IMR-90 (cell line): ENCODE measurements at regions not wholly inside any gene's neighbourhood (a gene's known extent, or its start where the extent isn't known, plus 50 kb on each side); places are given as distances from the start of the nearest gene placed in this dataset.

Experiments used
- ATAC-seq: fragments of 200-7000 bp; cut with Tn5 transposase; 2 replicates; pipeline ENCODE4 v1.9.1; 2020; ENCODE audit warnings: low read depth, mild to moderate bottlenecking, moderate library complexity
- BruUV-seq: library from RNA; stranded (reverse); fragments of 400-500 nt; replicated peaks from 2 replicates; lab custom pipeline; 2021; lab: Mats Ljungman, UMichigan
- CTCF ChIA-PET: fragments of 300-600 bp; formaldehyde crosslinking; extraction: SDS; loops from one replicate; lab custom pipeline; 2021; ENCODE audit warnings: antibody characterized with exemption; lab: Yijun Ruan, JAX
- POLR2A ChIA-PET: fragments of 300-600 bp; sonication (Branson Sonifier 250); formaldehyde crosslinking; loops from one replicate; lab custom pipeline; 2022; ENCODE audit warnings: antibody characterized with exemption; ENCODE audit not compliant: unreplicated experiment; lab: Charles Lee
- DNase-seq: peaks from one replicate; pipeline ENCODE4 v3.0.0; 2013
- H2AFZ ChIP-seq: replicated peaks from 2 replicates; pipeline ENCODE3; 2013; ENCODE audit warnings: low read length, mild to moderate bottlenecking; ENCODE audit not compliant: poor library complexity
- H2AK5ac ChIP-seq: 2 replicates; pipeline ENCODE4 v1.6.1; 2013; ENCODE audit warnings: low read depth, low read length, inconsistent platforms
- H2AK9ac ChIP-seq: replicated peaks from 2 replicates; pipeline ENCODE3; 2013; ENCODE audit warnings: mild to moderate bottlenecking, low read depth, low read length, moderate library complexity; ENCODE audit not compliant: poor library complexity
- H2BK120ac ChIP-seq: 2 replicates; pipeline ENCODE4 v1.6.1; 2013; ENCODE audit warnings: low read depth, low read length, inconsistent platforms
- H2BK15ac ChIP-seq: 3 replicates; pipeline ENCODE4 v1.6.1; 2013; ENCODE audit warnings: low read depth, low read length, inconsistent platforms
- H2BK20ac ChIP-seq: 2 replicates; pipeline ENCODE4 v1.6.1; 2013; ENCODE audit warnings: low read depth, mild to moderate bottlenecking, inconsistent platforms, low read length, moderate library complexity
- H2BK5ac ChIP-seq: 2 replicates; pipeline ENCODE4 v1.6.1; 2013; ENCODE audit warnings: mild to moderate bottlenecking, low read depth, low read length, inconsistent platforms; ENCODE audit not compliant: poor library complexity, severe bottlenecking
- H3K14ac ChIP-seq: replicated peaks from 2 replicates; pipeline ENCODE4 v1.6.1; 2013; ENCODE audit warnings: low read depth, low read length, inconsistent platforms
- H3K18ac ChIP-seq: 2 replicates; pipeline ENCODE4 v1.6.1; 2013; ENCODE audit warnings: low read depth, low read length, control low read depth
- H3K23ac ChIP-seq: 2 replicates; pipeline ENCODE4 v1.6.1; 2013; ENCODE audit warnings: low read depth, low read length, inconsistent platforms
- H3K27ac ChIP-seq: 2 replicates; pipeline ENCODE4 v1.5.1; 2013; ENCODE audit warnings: mild to moderate bottlenecking, control low read depth, low read length; ENCODE audit not compliant: insufficient read depth
- H3K27me3 ChIP-seq: 2 replicates; pipeline ENCODE4 v1.6.1; 2013; ENCODE audit warnings: low read length; ENCODE audit not compliant: control insufficient read depth, insufficient read depth
- H3K36me3 ChIP-seq: 2 replicates; pipeline ENCODE4 v1.6.1; 2013; ENCODE audit warnings: low read length, mixed read lengths; ENCODE audit not compliant: control insufficient read depth, insufficient read depth
- H3K4ac ChIP-seq: 2 replicates; pipeline ENCODE4 v1.6.1; 2013; ENCODE audit warnings: low read depth, low read length, inconsistent platforms
- H3K4me1 ChIP-seq: 2 replicates; pipeline ENCODE4 v1.6.1; 2013; ENCODE audit warnings: low read length, mixed read lengths; ENCODE audit not compliant: control insufficient read depth, insufficient read depth
- H3K4me2 ChIP-seq: 2 replicates; pipeline ENCODE4 v1.6.1; 2013; ENCODE audit warnings: low read depth, mild to moderate bottlenecking, control low read depth, low read length, moderate library complexity
- H3K4me3 ChIP-seq: 2 replicates; pipeline ENCODE4 v1.5.1; 2013; ENCODE audit warnings: low read depth, mild to moderate bottlenecking, control low read depth, low read length, moderate library complexity; ENCODE audit not compliant: insufficient read depth
- H3K56ac ChIP-seq: 2 replicates; pipeline ENCODE4 v1.6.1; 2013; ENCODE audit warnings: low read length, inconsistent platforms; ENCODE audit not compliant: insufficient read depth; ENCODE audit errors: extremely low read depth
- H3K79me1 ChIP-seq, 2 experiments: 2 replicates each; pipeline ENCODE4 v1.6.1; 2013; ENCODE audit warnings: low read length in 2 of 2, inconsistent platforms in 1 of 2, low read depth in 1 of 2
- H3K9ac ChIP-seq: 2 replicates; pipeline ENCODE4 v1.6.1; 2013; ENCODE audit warnings: low read depth, low read length, control low read depth
- H3K9me1 ChIP-seq: 2 replicates; pipeline ENCODE4 v1.6.1; 2013; ENCODE audit warnings: low read length, inconsistent platforms; ENCODE audit not compliant: insufficient read depth
- H3K9me3 ChIP-seq: 2 replicates; pipeline ENCODE4 v1.6.1; 2013; ENCODE audit warnings: low read length; ENCODE audit not compliant: control insufficient read depth, insufficient read depth
- H4K20me1 ChIP-seq: 2 replicates; pipeline ENCODE4 v1.6.1; 2013; ENCODE audit warnings: low read length, inconsistent platforms; ENCODE audit not compliant: insufficient read depth
- H4K5ac ChIP-seq: 2 replicates; pipeline ENCODE4 v1.6.1; 2013; ENCODE audit warnings: mild to moderate bottlenecking, low read depth, low read length, control low read depth
- H4K8ac ChIP-seq, 2 experiments: 2 replicates each; pipeline ENCODE4 v1.6.1; 2013; ENCODE audit warnings: low read depth in 2 of 2, low read length in 2 of 2, control low read depth in 1 of 2, inconsistent platforms in 1 of 2
- H4K91ac ChIP-seq: 2 replicates; pipeline ENCODE4 v1.6.1; 2013; ENCODE audit warnings: low read depth, low read length, inconsistent platforms; ENCODE audit not compliant: insufficient read depth
- BHLHE40 ChIP-seq: fragments of 150-350 bp; IDR thresholded peaks from 2 replicates; pipeline ENCODE4 v1.6.1; 2016; ENCODE audit warnings: mild to moderate bottlenecking, low read depth, low read length
- CEBPB ChIP-seq: IDR thresholded peaks from 2 replicates; pipeline ENCODE4 v1.6.1; 2012; ENCODE audit warnings: low read depth, low read length, improper control_type of control experiment
- CHD1 ChIP-seq: IDR thresholded peaks from 2 replicates; pipeline ENCODE4 v1.6.1; 2012; ENCODE audit warnings: low read depth, low read length, improper control_type of control experiment
- CTCF ChIP-seq: conservative IDR thresholded peaks from 2 replicates; pipeline ENCODE4 v1.5.1; 2012; ENCODE audit warnings: mild to moderate bottlenecking, low read depth, low read length, improper control_type of control experiment
- ELK1 ChIP-seq: fragments of 150-350 bp; IDR thresholded peaks from 2 replicates; pipeline ENCODE4 v1.6.1; 2016; ENCODE audit warnings: low read depth, mild to moderate bottlenecking, low read length, moderate library complexity, borderline replicate concordance
- FOS ChIP-seq: fragments of 150-350 bp; IDR thresholded peaks from 2 replicates; pipeline ENCODE4 v1.6.1; 2016; ENCODE audit warnings: low read depth, low read length
- MAFK ChIP-seq: IDR thresholded peaks from 2 replicates; pipeline ENCODE4 v1.6.1; 2012; ENCODE audit warnings: low read depth, low read length, improper control_type of control experiment
- MAZ ChIP-seq: IDR thresholded peaks from 2 replicates; pipeline ENCODE4 v1.6.1; 2012; ENCODE audit warnings: low read depth, mild to moderate bottlenecking, low read length, improper control_type of control experiment, moderate library complexity, borderline replicate concordance
- MXI1 ChIP-seq: IDR thresholded peaks from 2 replicates; pipeline ENCODE4 v1.6.1; 2012; ENCODE audit warnings: low read depth, mild to moderate bottlenecking, low read length, moderate library complexity, borderline replicate concordance
- NFE2L2 ChIP-seq: fragments of 150-350 bp; IDR thresholded peaks from 2 replicates; pipeline ENCODE4 v1.6.1; 2016; ENCODE audit warnings: low read depth, mild to moderate bottlenecking, low read length
- POLR2A ChIP-seq: IDR thresholded peaks from 2 replicates; pipeline ENCODE4 v1.6.1; 2012; ENCODE audit warnings: mild to moderate bottlenecking, low read depth, low read length
- RAD21 ChIP-seq: IDR thresholded peaks from 2 replicates; pipeline ENCODE4 v1.6.1; 2012; ENCODE audit warnings: low read length, improper control_type of control experiment
- RCOR1 ChIP-seq: IDR thresholded peaks from 2 replicates; pipeline ENCODE4 v1.6.1; 2012; ENCODE audit warnings: mild to moderate bottlenecking, low read length, improper control_type of control experiment; ENCODE audit not compliant: insufficient replicate concordance
- RFX5 ChIP-seq: IDR thresholded peaks from 2 replicates; pipeline ENCODE4 v1.8.0; 2012; ENCODE audit warnings: low read depth, mild to moderate bottlenecking, low read length, moderate library complexity
- SMC3 ChIP-seq: fragments of 150-350 bp; IDR thresholded peaks from 2 replicates; pipeline ENCODE4 v1.6.1; 2016; ENCODE audit warnings: low read depth, mild to moderate bottlenecking, antibody characterized with exemption, low read length, moderate library complexity
- USF2 ChIP-seq: fragments of 150-350 bp; IDR thresholded peaks from 2 replicates; pipeline ENCODE4 v1.6.1; 2017; ENCODE audit warnings: mild to moderate bottlenecking, antibody characterized with exemption, low read length, low read depth
- WGBS, 2 experiments: methylation state at CpG; one replicate each; pipeline versions ENCODE4 v1.1.5 to v1.1.7; 2013; ENCODE audit warnings: missing lambda C conversion rate in 2 of 2; ENCODE audit not compliant: insufficient read length in 1 of 2; ENCODE audit errors: extremely low coverage in 2 of 2; 5-methylcytosine and 5-hydroxymethylcytosine counted together
- dilution Hi-C: fragments of 300-500 bp; cut with HindIII; formaldehyde crosslinking; loops from one replicate; pipeline ENCODE4 v1.14.3; 2018; ENCODE audit warnings: low sequenced_read_pairs; ENCODE audit not compliant: unreplicated experiment
- in situ Hi-C: fragments of 300-500 bp; cut with MboI; formaldehyde crosslinking; loops from 3 replicates; pipeline ENCODE4 v1.14.3; 2019; ENCODE audit warnings: low sequenced_read_pairs, inconsistent platforms, mixed read lengths
- intact Hi-C: fragments of 100-400 bp; cut with micrococcal nuclease; formaldehyde crosslinking; loops from 2 replicates; pipeline ENCODE4 v1.10.0; 2022

GRCh38 chr4:134915355-134915754, 713.8 kb upstream of the PABPC4L start:
- H3K4me2 ChIP-seq: no peak overlapping the region
- H3K9me3 ChIP-seq: peaks cover 2% of the 10 kb centered on the region; the same call in 1 of the 2 replicates
- in situ Hi-C loops (no loop called here), dilution Hi-C loops (no loop called here), intact Hi-C loops (no loop called here)
- no peak overlapping the region for H4K8ac ChIP-seq
- no peaks in the 10 kb centered on the region for H3K9me1 ChIP-seq
- POLR2A ChIA-PET: no interaction called here
- H3K23ac ChIP-seq: no peak overlapping the region
- H3K18ac ChIP-seq: no peak overlapping the region
- H2BK15ac ChIP-seq: no peak overlapping the region
- TF ChIP-seq RFX5 (no peak), ELK1 (no peak), NFE2L2 (no peak), FOS (no peak), RCOR1 (no peak), USF2 (no peak), CEBPB (no peak), CHD1 (no peak), BHLHE40 (no peak), MAFK (no peak), MAZ (no peak), POLR2A (no peak), MXI1 (no peak), SMC3 (no peak), CTCF (no peak), RAD21 (no peak)
- no peak for DNase-seq
- no peak overlapping the region for H2AK9ac ChIP-seq
- no peak overlapping the region for H2BK120ac ChIP-seq
- H3K4me1 ChIP-seq: no peaks in the 10 kb centered on the region
- no peak overlapping the region for H2AFZ ChIP-seq
- H3K56ac ChIP-seq: no peak overlapping the region
- no peak overlapping the region for H3K4me3 ChIP-seq
- ATAC-seq: no peak
- H3K9ac ChIP-seq: no peak overlapping the region
- no peak overlapping the region for H3K4ac ChIP-seq
- no peak overlapping the region for H4K91ac ChIP-seq
- no CpG with 5 or more reads among the region's 2 CpGs for WGBS, 2 experiments
- no peak overlapping the region for H2BK20ac ChIP-seq
- CTCF ChIA-PET: no interaction called here
- no peak overlapping the region for H4K5ac ChIP-seq
- no peaks in the 10 kb centered on the region for H3K27me3 ChIP-seq
- no peaks in the 10 kb centered on the region for H3K79me1 ChIP-seq
- no peak overlapping the region for H3K14ac ChIP-seq
- no peak overlapping the region for H2BK5ac ChIP-seq
- H3K36me3 ChIP-seq: no peaks in the 10 kb centered on the region
- no peak overlapping the region for H2AK5ac ChIP-seq
- no peaks in the 10 kb centered on the region for H4K20me1 ChIP-seq
- BruUV-seq: no TSS peak
- no peak overlapping the region for H3K27ac ChIP-seq
